ENCODE measurements at regions not wholly inside any gene's neighbourhood (a gene's known extent, or its start where the extent isn't known, plus 50 kb on each side); places are given as distances from the start of the nearest gene placed in this dataset.

DNA sequence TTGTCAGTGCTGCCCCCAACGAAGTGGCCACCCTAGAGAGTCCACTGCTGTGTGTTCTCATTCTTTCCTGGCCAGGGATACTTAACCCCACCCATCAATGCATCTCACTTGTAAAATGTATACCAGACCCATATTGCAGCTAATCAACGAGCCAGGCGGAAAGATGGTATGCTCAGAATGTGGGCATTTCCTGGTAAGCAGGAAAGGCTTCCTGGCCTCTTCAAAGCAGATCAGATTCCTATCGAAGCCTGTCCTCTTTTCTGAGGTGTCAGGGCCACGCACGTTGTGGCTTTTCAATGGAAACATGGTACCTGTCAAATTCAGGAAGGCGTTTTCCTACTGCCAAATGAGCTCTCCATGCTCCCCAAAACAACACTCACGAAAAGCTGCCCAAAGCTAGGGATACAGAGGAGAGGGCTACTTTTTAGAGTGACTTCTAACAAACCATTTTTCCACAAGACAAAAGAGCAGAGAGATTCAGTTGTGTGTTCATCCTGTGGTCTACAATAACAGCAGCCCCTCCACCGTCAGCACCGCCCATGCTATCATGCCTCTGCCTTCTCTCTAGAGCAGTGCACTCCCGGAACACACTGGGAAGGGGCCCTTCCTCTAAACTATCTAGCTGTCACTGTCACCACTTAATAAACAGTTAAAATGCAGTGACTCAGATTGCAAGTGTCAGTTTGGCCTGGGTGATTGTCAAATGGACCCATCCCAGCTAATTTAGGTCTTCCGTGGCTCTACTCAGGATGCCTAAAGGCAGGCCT lies 535.1 kb downstream of the RNF144A start:
- DNase-seq (ENCODE audit: low read depth in 1 of 2, low spot score in 1 of 2): no peak

DNA sequence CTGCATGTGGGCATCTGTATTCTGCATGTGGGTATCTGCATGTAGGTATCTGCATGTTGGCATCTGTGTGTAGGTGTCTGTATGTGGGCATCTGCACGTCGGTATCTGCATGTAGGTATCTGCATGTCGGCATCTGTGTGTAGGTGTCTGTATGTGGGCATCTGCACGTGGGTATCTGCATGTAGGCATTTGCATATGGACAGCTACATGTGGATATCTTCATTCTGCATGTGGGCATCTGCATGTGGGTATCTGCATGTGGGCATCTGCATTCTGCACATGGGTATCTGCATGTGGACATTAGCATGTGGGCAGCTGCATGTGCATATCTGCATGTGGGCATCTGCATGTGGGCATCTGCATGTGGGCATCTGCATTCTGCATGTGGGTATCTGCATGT lies 537.4 kb downstream of the RNF144A start:
- DNase-seq (ENCODE audit: low read depth in 1 of 2, low spot score in 1 of 2): no peak

DNA sequence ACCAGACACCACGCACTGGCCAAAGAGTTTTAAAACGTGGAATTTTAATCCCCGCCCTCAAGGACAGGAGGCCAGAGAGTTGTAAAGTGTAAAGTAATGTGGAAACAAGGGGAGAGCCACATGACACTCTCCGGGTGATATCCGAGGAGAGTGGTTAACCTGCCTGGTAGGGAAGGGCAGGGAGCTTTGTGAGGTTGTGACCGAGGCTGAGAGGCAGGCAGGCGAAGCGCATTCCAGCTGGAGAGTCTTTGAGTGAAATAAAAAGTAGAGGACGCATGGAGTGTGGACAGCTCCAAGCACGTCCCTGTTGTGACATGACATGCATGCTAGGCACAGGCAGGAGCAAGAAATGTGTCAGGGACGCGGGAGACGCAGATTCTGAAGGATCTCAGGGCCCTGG lies 539.5 kb downstream of the RNF144A start:
- DNase-seq (ENCODE audit: low read depth in 1 of 2, low spot score in 1 of 2): no peak

DNA sequence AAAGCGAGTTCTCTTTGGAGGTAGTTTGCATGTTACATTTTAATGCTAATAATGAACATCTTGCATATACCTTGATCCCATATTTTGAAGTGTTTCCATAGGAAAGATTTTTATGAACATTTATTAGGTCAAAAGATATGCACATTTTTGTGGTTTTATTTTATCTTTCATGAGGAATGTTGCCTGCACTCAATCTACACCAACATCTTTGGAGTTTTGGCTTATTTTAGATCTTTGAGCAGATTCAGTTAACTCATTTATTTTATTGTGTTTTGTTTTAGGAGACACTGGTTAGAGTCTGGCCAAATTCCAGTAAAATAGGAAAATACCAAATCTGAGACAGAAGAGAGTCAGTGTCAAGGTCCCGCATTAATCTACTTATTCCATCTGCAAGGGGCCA lies 540.9 kb downstream of the RNF144A start:
- no peak for DNase-seq (ENCODE audit: low read depth in 1 of 2, low spot score in 1 of 2)

DNA sequence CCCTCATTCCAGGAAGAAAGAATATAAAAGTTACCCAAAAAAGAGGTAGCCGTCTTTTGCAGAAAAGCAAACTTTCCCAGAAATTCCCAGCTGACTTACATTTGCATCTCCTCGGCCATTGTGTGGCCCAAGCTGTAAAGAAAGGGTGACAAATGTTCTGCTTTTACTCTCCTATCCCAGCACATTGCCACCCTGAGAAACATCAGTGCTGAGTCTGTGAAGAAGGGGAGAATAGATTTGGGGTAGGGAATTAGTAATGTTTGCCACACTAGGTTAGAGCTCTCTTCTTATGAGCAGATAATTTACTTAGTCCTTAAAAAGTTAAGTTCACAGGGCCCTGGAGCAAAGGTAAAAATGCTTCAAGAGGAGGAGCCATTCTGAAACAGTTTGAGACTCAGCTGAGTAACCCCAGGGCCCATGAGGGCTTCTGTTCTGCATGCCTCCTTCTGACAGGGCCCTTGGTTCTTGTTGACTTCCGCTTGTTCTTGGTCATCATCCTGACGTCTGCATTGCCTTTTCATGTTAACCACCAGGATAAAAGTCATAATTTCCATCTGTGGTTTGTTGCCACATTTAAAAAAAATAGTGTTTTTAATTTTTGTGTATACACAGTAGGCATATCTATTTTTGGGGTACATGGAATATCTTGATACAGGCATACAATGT lies 550.7 kb downstream of the RNF144A start:
- no peak for DNase-seq (ENCODE audit: low read depth in 1 of 2, low spot score in 1 of 2)

DNA sequence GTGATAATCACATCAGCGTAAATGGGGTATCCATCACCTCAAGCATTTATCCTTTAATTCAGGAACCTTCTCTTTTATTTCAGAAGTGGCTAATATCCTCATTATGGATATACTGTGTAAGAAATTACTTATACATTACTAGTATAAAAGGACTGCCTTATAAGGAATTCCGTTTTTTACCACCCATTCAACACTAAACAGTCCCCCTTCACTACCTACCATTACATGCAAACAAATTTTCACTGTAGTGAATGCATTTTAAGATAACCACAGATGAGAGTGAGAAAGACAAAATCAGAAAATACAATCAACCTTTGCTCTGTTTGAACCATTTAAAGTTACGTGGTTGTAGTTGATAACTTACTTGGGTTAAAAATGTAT lies 551.2 kb downstream of the RNF144A start:
- no peak for DNase-seq (ENCODE audit: low read depth in 1 of 2, low spot score in 1 of 2)

DNA sequence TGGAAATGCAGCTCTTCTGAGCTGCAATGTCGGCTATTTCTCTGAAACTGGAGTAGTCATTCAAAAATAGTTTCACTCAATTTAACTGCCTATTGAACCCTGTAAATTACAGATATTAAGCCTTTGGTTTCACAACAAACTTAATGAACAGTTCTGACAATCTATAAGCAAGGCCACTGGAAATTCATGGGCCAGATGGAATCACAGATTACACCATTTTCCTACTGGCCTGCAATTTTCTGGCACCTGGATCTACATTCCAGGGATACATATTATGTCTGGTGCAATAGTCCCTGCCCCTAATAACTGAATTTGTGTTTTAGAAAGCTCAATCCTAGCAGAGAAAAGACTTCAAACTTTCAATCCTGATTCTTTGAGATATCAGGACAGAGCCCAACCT lies 551.7 kb downstream of the RNF144A start:
- no peak for DNase-seq (ENCODE audit: low read depth in 1 of 2, low spot score in 1 of 2)

DNA sequence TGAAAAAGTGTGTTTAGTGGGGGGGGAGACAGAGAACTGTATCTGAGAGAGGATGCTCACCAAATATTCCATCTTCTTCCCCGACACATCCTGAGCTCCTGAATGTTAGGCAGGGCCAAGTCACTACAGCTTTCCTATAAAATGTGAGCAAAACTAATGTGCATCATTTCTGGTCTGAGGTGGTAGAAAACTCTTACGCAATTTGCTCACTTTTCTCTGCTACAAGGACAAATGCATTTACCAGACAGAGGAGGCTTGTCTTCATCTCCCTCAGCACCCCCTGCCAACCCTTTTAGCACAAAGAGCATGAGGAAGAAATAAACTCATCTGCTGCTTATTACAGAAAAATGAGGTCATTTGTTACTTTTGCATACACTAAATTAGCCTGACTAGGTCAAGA lies 554.0 kb downstream of the RNF144A start:
- no peak for DNase-seq (ENCODE audit: low read depth in 1 of 2, low spot score in 1 of 2)

DNA sequence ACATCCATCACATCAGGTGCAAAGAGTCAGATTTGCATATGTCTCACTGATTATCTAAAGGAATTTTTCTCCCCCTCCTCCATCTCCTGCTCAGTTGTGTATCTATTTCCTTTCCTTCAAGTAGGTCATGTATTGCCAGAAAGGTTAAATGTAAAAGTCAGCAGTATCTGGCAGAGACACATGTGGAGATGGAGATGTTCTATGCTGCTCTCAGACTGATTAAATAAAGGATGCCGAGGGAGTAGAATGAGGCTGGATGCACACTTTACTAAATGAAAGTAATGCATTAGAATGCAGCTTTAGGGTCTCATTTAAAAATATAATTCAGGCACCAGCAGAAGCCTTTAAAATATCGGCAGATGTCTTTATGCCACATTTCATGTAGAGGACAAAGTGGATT lies 555.3 kb downstream of the RNF144A start:
- DNase-seq (ENCODE audit: low read depth in 1 of 2, low spot score in 1 of 2): no peak

DNA sequence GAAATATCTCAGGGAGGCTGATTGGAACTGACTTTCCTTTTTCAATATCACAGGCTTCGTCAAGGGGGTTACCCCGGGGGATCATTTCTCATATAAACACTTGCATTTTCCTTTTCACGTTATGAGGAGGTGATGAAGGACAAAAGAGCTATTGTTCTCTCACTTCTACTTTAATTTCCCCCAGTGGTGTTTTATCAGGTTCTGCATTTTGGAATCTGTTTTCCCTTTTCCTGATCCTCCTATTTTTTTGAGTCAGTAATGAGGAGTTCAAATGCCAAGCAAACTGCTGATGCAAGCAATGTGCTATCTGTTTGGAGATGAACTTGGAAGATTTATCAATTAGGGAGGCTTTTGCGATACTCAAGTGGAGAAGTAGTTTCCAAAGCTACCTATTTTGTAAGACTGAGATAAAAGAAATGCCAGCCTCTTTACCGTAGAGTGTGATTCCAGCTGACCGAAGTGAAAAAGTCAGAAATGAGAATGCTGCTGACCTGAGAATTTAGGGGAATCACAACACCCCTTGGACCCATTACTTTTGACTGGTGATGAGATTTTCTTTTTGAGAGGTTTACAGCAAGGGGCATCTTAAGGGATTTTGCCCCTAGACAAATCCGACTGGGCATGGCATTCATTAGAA lies 556.0 kb downstream of the RNF144A start:
- DNase-seq (ENCODE audit: low read depth in 1 of 2, low spot score in 1 of 2): no peak

DNA sequence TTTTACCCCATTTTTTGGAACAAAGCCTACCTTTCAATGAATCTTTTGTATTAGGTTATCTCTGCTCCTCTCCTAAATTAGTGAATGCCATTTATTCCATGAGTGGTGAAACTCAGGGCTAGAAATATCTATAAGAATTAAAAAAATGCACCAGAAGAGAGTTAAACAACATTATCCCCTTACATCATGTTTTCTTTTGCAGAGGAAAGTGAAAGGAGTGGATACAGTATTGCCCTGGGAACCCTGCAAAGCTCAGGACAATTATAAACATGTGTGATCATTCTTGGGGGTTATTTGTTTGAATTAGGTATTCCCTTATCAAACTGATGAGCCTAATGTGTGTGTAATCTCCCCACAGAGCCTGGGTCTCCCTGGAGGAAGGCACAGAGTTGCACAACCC lies 559.2 kb downstream of the RNF144A start:
- DNase-seq (ENCODE audit: low read depth in 1 of 2, low spot score in 1 of 2): no peak

DNA sequence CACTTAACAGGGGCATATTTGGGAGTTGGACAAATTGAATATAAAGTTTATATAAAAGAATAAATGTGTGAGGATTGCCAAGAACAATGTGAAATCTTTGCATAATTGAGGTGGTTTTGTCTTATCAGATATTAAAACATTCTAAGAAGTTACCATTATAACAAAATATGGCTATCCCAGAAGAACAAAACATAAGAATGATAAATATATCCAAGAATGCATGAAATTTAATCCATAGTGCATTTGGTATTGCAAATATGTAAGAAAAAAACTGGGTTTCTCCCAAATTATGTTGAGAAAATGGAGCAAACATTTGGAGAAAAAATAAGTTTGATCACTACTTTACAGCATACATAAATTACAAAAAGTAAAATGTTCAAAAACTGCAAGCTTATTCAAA lies 562.4 kb downstream of the RNF144A start:
- no peak for DNase-seq (ENCODE audit: low read depth in 1 of 2, low spot score in 1 of 2)

DNA sequence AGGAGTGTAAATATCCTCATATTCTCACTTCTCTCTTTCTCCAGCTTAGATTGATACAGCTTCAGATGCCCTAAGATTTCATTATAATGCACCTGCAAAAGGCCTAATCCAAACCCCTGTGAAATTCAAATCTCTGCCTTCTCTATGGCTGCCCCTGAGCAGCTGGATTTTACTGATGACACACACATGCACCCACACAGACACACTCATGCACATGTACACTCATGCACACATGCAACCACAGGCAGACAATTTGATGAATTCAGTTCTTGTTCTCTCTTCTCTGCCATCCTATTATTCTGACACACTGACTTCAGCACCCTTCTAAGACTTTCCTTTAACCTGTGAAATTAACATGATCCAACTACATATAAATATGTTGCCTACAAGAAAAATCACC lies 563.2 kb downstream of the RNF144A start:
- DNase-seq (ENCODE audit: low read depth in 1 of 2, low spot score in 1 of 2): no peak

DNA sequence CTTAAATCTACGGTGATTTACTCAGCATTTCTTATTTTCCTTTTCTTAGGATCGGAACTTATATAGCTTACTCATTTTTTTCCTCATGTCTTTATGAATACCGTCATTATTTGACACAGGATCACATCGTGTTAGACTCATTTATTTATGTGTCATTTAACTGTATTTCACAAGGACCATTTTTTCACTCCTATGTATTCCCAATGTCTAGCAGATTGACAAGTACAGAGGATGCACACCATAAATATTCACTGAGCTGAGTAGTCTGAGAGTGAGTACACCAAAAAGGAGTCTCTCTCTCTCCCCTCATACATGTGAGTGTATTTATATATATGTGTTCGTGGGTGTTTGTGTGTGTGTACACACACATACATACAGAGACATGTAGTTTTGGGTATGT lies 573.5 kb downstream of the RNF144A start:
- DNase-seq (ENCODE audit: low read depth in 1 of 2, low spot score in 1 of 2): no peak

DNA sequence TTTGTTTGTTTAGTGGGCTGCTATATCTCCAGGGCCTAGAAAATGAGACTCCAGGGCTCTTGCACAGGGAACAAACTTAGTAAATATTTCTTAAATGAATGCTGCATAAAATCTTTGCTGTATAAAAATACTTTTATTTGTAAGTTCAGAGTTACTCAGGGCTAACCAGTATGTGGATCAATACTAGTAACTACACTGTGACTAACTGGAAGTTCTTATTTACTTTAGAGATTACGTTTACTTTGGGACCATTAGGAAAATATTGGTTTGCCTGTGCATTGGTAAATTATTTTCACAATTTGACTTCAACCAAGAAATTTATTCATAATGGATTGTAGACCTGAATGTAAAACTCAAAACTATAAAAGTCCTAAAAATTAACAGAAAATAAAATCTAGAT lies 575.5 kb downstream of the RNF144A start:
- DNase-seq (ENCODE audit: low read depth in 1 of 2, low spot score in 1 of 2): no peak

DNA sequence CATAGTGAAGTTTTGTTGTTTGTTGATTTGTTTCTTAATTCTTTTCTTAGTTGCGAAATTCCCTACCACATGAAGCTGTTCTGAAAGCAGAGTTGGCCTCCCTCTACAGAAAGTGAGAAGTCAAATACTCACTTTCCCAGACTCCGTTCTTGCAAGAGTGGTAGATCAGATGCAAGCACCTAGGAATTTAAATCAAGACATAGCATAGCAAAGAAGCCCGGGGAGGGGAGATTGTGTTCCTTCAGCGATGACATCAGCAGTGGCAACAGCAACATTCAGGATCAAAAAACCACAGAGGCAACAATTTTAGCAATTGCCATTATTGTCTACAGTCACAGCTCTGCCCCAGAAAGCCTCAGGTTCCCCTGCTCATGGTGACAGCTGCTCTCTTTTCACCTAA lies 580.0 kb downstream of the RNF144A start:
- DNase-seq (ENCODE audit: low read depth in 1 of 2, low spot score in 1 of 2): no peak

DNA sequence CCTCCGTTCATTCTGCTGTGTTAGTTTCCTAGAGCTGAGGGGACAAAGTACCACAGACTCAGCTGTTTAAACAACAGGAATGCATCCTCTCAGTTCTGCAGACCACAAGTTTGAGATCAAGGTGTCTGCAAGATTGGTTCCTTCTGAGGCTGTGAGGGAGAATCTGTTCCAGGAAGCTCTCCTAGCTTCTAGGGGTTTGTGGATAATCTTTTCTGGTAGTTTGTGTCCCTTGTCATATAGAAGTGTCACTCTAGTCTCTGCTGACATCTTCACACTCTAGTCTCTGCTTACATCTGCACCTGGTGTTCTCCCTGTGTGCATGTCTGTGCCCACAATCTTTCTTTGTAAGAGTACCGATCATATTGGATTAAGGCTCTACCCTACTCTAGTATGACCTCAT lies 581.8 kb downstream of the RNF144A start:
- no peak for DNase-seq (ENCODE audit: low read depth in 1 of 2, low spot score in 1 of 2)

DNA sequence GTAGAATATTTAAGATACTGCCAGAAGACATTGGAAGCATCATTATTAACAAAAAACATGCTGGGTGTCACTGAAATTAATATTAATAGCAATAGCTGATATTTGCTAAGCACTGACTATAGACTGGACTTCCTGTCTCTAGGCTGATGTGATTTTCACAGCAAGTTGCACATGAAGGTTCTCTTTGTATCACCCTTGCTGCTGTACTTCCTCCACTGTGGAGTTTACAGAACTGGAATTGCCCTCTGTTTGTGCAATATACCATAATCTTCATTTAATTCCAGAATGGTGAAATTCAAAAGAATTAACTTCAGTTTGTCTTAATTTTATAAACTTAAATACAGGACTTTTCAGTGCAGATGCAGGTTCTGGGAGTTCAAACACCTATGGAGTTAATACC lies 585.1 kb downstream of the RNF144A start:
- no peak for DNase-seq (ENCODE audit: low read depth in 1 of 2, low spot score in 1 of 2)

DNA sequence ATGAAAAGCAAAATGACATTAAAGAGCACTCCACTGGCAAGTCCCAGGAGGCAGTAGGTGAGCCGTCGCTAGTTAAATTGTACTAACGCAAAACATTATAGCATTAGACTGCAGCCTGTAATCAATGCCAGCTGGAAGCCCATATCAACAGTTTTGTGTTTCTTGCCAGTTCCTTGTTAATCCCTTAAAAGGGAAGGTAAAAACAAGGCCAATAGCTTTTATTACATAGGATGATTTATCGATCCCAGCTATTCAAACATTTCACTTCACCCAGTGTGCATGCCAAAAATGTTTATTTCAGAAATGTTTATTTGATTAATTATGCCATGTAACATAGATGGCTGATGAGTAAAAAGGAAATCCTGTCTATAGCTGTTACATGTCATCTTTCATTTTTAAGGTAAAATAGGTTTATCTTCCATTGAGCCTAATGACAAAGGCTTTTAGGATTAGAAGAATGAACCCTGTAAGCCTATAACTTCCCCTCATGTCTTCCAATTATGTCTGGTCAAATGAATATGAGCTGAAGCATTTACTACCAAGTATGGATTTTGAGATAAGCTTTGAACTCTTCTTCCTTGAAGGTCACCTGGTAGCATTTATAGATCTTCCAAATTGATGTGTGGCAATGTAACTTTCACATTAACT lies 591.2 kb downstream of the RNF144A start:
- no peak for DNase-seq (ENCODE audit: low read depth in 1 of 2, low spot score in 1 of 2)

DNA sequence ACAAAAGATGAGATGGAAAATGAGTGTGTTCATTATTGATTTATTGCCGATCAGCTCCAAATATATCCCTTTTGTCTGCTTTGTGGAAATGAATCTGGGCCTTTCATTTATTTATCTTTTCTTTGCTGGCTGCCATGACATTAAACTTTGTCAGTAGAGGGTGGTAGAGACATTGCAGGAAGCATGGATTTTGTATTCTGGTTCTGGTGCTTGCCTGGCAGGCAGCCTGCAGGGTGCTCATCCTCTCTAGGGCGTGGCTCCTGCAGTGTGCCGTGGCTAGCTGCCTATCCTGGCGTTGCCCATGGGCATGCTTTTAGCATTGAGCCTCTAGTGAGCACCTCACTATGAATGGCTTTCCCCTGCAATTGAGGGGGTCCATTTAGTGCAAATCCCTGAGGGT lies 593.1 kb downstream of the RNF144A start:
- DNase-seq (ENCODE audit: low read depth in 1 of 2, low spot score in 1 of 2): no peak

DNA sequence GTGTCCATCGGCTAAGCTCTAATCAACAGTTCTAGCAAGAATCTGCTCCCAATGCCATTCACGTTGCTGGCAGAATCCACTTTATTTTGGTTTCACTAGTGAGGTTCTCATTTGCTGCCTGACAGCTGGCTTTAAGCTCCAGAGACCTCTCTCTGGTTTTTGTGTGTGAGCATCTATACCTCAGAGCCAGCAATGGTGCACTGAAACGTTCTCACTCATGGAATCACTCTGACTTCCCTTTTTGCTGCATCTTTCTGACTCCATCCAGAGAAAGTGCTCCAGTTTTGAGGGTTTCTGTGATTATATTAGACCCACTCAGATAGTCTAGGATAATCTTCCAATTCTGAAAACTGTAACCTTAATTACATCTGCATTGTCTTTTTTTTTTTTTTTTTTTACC lies 596.6 kb downstream of the RNF144A start:
- no peak for DNase-seq (ENCODE audit: low read depth in 1 of 2, low spot score in 1 of 2)

DNA sequence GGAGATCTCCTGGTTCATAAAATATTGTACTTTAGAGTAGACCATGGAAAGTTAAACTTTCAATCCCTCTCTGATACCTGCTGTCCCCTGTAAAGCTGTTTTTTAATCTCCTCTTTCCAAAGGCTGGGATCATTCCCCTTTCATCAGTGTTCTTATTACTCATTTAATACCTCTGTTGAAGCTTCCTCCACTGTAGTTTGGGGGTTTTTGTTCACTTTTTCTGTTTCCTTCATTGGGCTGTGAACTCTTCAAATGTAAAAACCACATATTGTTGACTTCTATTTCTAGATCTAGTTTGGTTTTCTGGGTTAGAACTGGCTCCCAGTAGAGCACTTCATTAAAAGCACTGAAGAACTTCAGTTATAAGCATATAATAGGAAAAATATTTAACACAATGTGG lies 598.1 kb downstream of the RNF144A start:
- no peak for DNase-seq (ENCODE audit: low read depth in 1 of 2, low spot score in 1 of 2)
